H9 (cell line): ENCODE measurements at regions not wholly inside any gene's neighbourhood (a gene's known extent, or its start where the extent isn't known, plus 50 kb on each side); places are given as distances from the start of the nearest gene placed in this dataset.

Source experiments
- DNase-seq: peaks from one replicate; pipeline ENCODE4 v3.0.0-alpha.2; 2017
- H2AFZ ChIP-seq: one replicate; pipeline ENCODE4 v1.6.1; 2013; ENCODE audit warnings: mild to moderate bottlenecking, low read length, control low read depth, moderate library complexity
- H2AK5ac ChIP-seq: 2 replicates; pipeline ENCODE4 v1.6.1; 2013; ENCODE audit warnings: low read length, control low read depth, mixed read lengths; ENCODE audit not compliant: insufficient read length
- H2BK120ac ChIP-seq: one replicate; pipeline ENCODE4 v1.6.1; 2013; ENCODE audit warnings: low read depth, mild to moderate bottlenecking, low read length, control low read depth, inconsistent platforms; ENCODE audit not compliant: poor library complexity, severe bottlenecking
- H2BK12ac ChIP-seq: 2 replicates; pipeline ENCODE4 v1.6.1; 2013; ENCODE audit warnings: low read length, control low read depth, mixed read lengths, low read depth; ENCODE audit not compliant: insufficient read length
- H2BK15ac ChIP-seq: 2 replicates; pipeline ENCODE4 v1.6.1; 2013; ENCODE audit warnings: low read depth, low read length, control low read depth
- H2BK20ac ChIP-seq: one replicate; pipeline ENCODE4 v1.6.1; 2013; ENCODE audit warnings: low read depth, mild to moderate bottlenecking, low read length, control low read depth, inconsistent platforms; ENCODE audit not compliant: poor library complexity, severe bottlenecking
- H2BK5ac ChIP-seq: 2 replicates; pipeline ENCODE4 v1.6.1; 2013; ENCODE audit warnings: low read length, control low read depth, mixed read lengths; ENCODE audit not compliant: insufficient read length
- H3K14ac ChIP-seq: 2 replicates; pipeline ENCODE4 v1.6.1; 2013; ENCODE audit warnings: low read length, control low read depth; ENCODE audit not compliant: insufficient read depth
- H3K18ac ChIP-seq: 2 replicates; pipeline ENCODE4 v1.6.1; 2013; ENCODE audit warnings: low read depth, mild to moderate bottlenecking, mixed read lengths, low read length, control low read depth; ENCODE audit not compliant: insufficient read length
- H3K23ac ChIP-seq: 2 replicates; pipeline ENCODE4 v1.6.1; 2013; ENCODE audit warnings: low read length, control low read depth, mixed read lengths, low read depth; ENCODE audit not compliant: insufficient read length
- H3K23me2 ChIP-seq: 2 replicates; pipeline ENCODE4 v1.6.1; 2013; ENCODE audit warnings: low read depth, mild to moderate bottlenecking, mixed read lengths, low read length, control low read depth; ENCODE audit not compliant: insufficient read length, poor library complexity, severe bottlenecking
- H3K27ac ChIP-seq: 2 replicates; pipeline ENCODE4 v1.5.1; 2013; ENCODE audit warnings: low read length, control low read depth, mixed read lengths, low read depth; ENCODE audit not compliant: insufficient read length
- H3K27me3 ChIP-seq: 2 replicates; pipeline ENCODE4 v1.6.1; 2013; ENCODE audit warnings: low read length, control low read depth, inconsistent platforms; ENCODE audit not compliant: insufficient read depth
- H3K4ac ChIP-seq: 2 replicates; pipeline ENCODE4 v1.6.1; 2013; ENCODE audit warnings: low read depth, mild to moderate bottlenecking, control low read depth, inconsistent platforms, low read length, moderate library complexity
- H3K4me1 ChIP-seq: 2 replicates; pipeline ENCODE4 v1.6.1; 2013; ENCODE audit warnings: low read length, control low read depth, inconsistent platforms; ENCODE audit not compliant: insufficient read depth
- H3K4me2 ChIP-seq: 2 replicates; pipeline ENCODE4 v1.6.1; 2013; ENCODE audit warnings: low read length, control low read depth, mixed read lengths; ENCODE audit not compliant: insufficient read length, insufficient read depth
- H3K56ac ChIP-seq: 2 replicates; pipeline ENCODE4 v1.6.1; 2013; ENCODE audit warnings: low read depth, mild to moderate bottlenecking, mixed read lengths, low read length, control low read depth; ENCODE audit not compliant: insufficient read length
- H3K79me1 ChIP-seq: 2 replicates; pipeline ENCODE4 v1.6.1; 2013; ENCODE audit warnings: low read depth, mild to moderate bottlenecking, moderate library complexity, low read length, control low read depth, inconsistent platforms; ENCODE audit not compliant: insufficient read depth, poor library complexity, severe bottlenecking
- H3K79me2 ChIP-seq: 2 replicates; pipeline ENCODE4 v1.6.1; 2013; ENCODE audit warnings: low read length, control low read depth, inconsistent platforms; ENCODE audit not compliant: insufficient read depth
- H3K9ac ChIP-seq: 2 replicates; pipeline ENCODE4 v1.6.1; 2013; ENCODE audit warnings: low read length, control low read depth, mixed read lengths; ENCODE audit not compliant: insufficient read length; ENCODE audit errors: extremely low read depth
- H3K9me3 ChIP-seq: one replicate; pipeline ENCODE4 v1.6.1; 2013; ENCODE audit warnings: low read depth, low read length, inconsistent platforms; ENCODE audit not compliant: control insufficient read depth
- H3T11ph ChIP-seq: one replicate; pipeline ENCODE4 v1.6.1; 2013; ENCODE audit warnings: mild to moderate bottlenecking, low read length, control low read depth, inconsistent platforms
- H4K20me1 ChIP-seq: one replicate; pipeline ENCODE4 v1.6.1; 2013; ENCODE audit not compliant: control insufficient read depth, insufficient read length, insufficient read depth
- H4K5ac ChIP-seq: 2 replicates; pipeline ENCODE4 v1.6.1; 2013; ENCODE audit warnings: low read depth, mild to moderate bottlenecking, mixed read lengths, low read length, control low read depth; ENCODE audit not compliant: insufficient read length
- H4K8ac ChIP-seq: replicated peaks from 2 replicates; pipeline ENCODE4 v1.6.1; 2013; ENCODE audit warnings: low read length, control low read depth, mixed read lengths, low read depth; ENCODE audit not compliant: insufficient read length
- H4K91ac ChIP-seq: 2 replicates; pipeline ENCODE4 v1.6.1; 2013; ENCODE audit warnings: low read depth, mild to moderate bottlenecking, moderate library complexity, mixed read lengths, low read length, control low read depth; ENCODE audit not compliant: insufficient read length
- H3K27ac Mint-ChIP-seq, 3 experiments: 2 replicates in 2 of 3; 3 replicates in 1 of 3; pipeline ENCODE4 v1.8.0; 2020 to 2021; ENCODE audit warnings: mixed read lengths in 3 of 3, mild to moderate bottlenecking in 1 of 3, moderate library complexity in 1 of 3
- H3K27me3 Mint-ChIP-seq: 2 replicates; pipeline ENCODE4 v1.8.0; 2021; ENCODE audit warnings: low read depth, mild to moderate bottlenecking, moderate library complexity, mixed read lengths
- H3K36me3 Mint-ChIP-seq, 3 experiments: 2 replicates in 2 of 3; 3 replicates in 1 of 3; pipeline ENCODE4 v1.8.0; 2020 to 2021; ENCODE audit warnings: low read depth in 3 of 3, mixed read lengths in 3 of 3; ENCODE audit not compliant: insufficient read depth in 1 of 3
- H3K4me1 Mint-ChIP-seq, 2 experiments: 2 replicates each; pipeline ENCODE4 v1.8.0; 2020; ENCODE audit warnings: mixed read lengths in 2 of 2
- H3K4me3 Mint-ChIP-seq, 2 experiments: 2 replicates in 1 of 2; 3 replicates in 1 of 2; pipeline ENCODE4 v1.8.0; 2020 to 2021; ENCODE audit warnings: mild to moderate bottlenecking in 2 of 2, mixed read lengths in 2 of 2, moderate library complexity in 1 of 2
- H3K9me3 Mint-ChIP-seq, 2 experiments: 2 replicates in 1 of 2; 3 replicates in 1 of 2; pipeline ENCODE4 v1.8.0; 2020; ENCODE audit warnings: mild to moderate bottlenecking in 2 of 2, mixed read lengths in 2 of 2, moderate library complexity in 1 of 2
- WGBS: extraction: QIAGEN DNeasy Blood & Tissue Kit; methylation state at CpG from one replicate; pipeline ENCODE4 v1.1.7; 2013; ENCODE audit warnings: missing lambda C conversion rate, low lambda C conversion rate, mixed read lengths; ENCODE audit not compliant: insufficient read length; ENCODE audit errors: extremely low coverage; 5-methylcytosine and 5-hydroxymethylcytosine counted together
- TF ChIP-seq, protein P1 (sequence below): fragments of 200-600 bp; sonication (generic); conservative IDR thresholded peaks from 3 replicates; pipeline ENCODE4 v1.8.0; 2021; ENCODE audit warnings: antibody characterized with exemption, mild to moderate bottlenecking

DNA sequence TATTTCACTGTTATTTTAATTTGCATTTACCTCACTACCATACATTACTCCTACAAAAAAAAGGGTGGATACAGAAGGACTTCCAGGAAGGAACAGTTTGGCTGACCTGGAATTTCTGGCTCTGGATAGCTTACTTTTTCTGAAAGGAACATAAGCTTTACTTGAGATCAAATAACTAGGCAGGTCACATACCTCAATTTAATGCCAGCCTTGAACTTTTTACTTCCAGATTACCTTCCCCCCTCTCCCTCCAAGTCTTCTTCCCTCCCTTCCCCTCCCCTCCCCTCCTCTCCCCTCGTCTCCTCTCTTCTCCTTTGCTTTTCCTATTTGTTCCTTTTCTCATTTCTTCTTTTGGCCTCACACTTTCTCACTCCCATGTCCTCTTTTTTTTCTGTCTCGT, 659.2 kb upstream of the AADAT start:
- H3K79me1 ChIP-seq = no peaks in the 10 kb centered on the region
- H4K5ac ChIP-seq = no peak overlapping the region
- WGBS = no CpG with 5 or more reads among the region's 2 CpGs
- H3K23me2 ChIP-seq = no peaks in the 10 kb centered on the region
- TF ChIP-seq, protein P1, sequence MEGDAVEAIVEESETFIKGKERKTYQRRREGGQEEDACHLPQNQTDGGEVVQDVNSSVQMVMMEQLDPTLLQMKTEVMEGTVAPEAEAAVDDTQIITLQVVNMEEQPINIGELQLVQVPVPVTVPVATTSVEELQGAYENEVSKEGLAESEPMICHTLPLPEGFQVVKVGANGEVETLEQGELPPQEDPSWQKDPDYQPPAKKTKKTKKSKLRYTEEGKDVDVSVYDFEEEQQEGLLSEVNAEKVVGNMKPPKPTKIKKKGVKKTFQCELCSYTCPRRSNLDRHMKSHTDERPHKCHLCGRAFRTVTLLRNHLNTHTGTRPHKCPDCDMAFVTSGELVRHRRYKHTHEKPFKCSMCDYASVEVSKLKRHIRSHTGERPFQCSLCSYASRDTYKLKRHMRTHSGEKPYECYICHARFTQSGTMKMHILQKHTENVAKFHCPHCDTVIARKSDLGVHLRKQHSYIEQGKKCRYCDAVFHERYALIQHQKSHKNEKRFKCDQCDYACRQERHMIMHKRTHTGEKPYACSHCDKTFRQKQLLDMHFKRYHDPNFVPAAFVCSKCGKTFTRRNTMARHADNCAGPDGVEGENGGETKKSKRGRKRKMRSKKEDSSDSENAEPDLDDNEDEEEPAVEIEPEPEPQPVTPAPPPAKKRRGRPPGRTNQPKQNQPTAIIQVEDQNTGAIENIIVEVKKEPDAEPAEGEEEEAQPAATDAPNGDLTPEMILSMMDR = no peak
- no peak for DNase-seq
- Mint-ChIP-seq H3K4me1 (peaks cover 0 to 9% of the 10 kb centered on the region in 2 experiments; a peak in 1 of 4 replicates), H3K27me3 (no peaks in the 10 kb centered on the region), H3K36me3 (peaks cover 5 to 6% (median 6%) of the 10 kb centered on the region in 3 experiments; a peak in 6 of 7 replicates), H3K27ac (no peak overlapping the region), H3K4me3 (no peak overlapping the region), H3K9me3 (peaks cover 5 to 7% of the 10 kb centered on the region in 2 experiments)
- H2BK15ac ChIP-seq = no peak overlapping the region
- H2BK120ac ChIP-seq = no peak overlapping the region
- H3K27ac ChIP-seq = no peak overlapping the region
- H2AFZ ChIP-seq = no peak overlapping the region
- H3K18ac ChIP-seq = no peak overlapping the region
- H3K4ac ChIP-seq = no peak overlapping the region
- no peaks in the 10 kb centered on the region for H3K9me3 ChIP-seq
- no peak overlapping the region for H3K56ac ChIP-seq
- no peak overlapping the region for H3K9ac ChIP-seq
- no peak overlapping the region for H2BK20ac ChIP-seq
- H3K14ac ChIP-seq = no peak overlapping the region
- no peak overlapping the region for H2AK5ac ChIP-seq
- no peaks in the 10 kb centered on the region for H3K4me1 ChIP-seq
- H3T11ph ChIP-seq = no peak overlapping the region
- H3K23ac ChIP-seq = no peak overlapping the region
- H4K20me1 ChIP-seq = no peaks in the 10 kb centered on the region
- no peaks in the 10 kb centered on the region for H3K79me2 ChIP-seq
- no peak overlapping the region for H2BK12ac ChIP-seq
- no peak overlapping the region for H3K4me2 ChIP-seq
- H2BK5ac ChIP-seq = no peak overlapping the region
- H3K27me3 ChIP-seq = no peaks in the 10 kb centered on the region
- H4K8ac ChIP-seq = no peak overlapping the region
- H4K91ac ChIP-seq = no peak overlapping the region
